ENCODE measurements at regions not wholly inside any gene's neighbourhood (a gene's known extent, or its start where the extent isn't known, plus 50 kb on each side); places are given as distances from the start of the nearest gene placed in this dataset.

DNA sequence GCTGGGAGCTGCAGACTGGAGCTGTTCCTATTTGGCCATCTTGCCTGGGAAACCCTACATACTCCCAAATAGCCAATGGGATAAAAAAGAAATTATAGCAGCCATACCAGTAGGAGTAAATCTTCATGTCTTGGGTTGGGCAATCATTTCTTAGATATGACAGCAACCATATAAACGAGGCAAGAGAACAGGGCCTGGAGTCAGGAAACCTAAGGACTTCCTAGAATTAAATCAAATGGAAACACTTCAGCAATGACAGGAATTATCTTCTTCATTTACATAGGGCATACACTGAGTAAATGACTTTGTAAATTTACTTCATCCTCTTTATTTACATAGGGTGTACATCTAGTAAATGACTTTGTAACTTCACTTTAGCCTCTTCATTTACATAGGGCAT, 286.6 kb upstream of the POGK start:
- TF ChIP-seq, protein P1, sequence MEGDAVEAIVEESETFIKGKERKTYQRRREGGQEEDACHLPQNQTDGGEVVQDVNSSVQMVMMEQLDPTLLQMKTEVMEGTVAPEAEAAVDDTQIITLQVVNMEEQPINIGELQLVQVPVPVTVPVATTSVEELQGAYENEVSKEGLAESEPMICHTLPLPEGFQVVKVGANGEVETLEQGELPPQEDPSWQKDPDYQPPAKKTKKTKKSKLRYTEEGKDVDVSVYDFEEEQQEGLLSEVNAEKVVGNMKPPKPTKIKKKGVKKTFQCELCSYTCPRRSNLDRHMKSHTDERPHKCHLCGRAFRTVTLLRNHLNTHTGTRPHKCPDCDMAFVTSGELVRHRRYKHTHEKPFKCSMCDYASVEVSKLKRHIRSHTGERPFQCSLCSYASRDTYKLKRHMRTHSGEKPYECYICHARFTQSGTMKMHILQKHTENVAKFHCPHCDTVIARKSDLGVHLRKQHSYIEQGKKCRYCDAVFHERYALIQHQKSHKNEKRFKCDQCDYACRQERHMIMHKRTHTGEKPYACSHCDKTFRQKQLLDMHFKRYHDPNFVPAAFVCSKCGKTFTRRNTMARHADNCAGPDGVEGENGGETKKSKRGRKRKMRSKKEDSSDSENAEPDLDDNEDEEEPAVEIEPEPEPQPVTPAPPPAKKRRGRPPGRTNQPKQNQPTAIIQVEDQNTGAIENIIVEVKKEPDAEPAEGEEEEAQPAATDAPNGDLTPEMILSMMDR (optimal IDR thresholded peaks at IDR 0.05 in 1 of 3, IDR thresholded peaks at IDR 0.05 in 1 of 3, conservative IDR thresholded peaks at IDR 0.05 in 1 of 3; ENCODE audit: extremely low read depth in 1 of 3, insufficient read depth in 2 of 3, low read length in 3 of 3) = no peak
- no peak for TF ChIP-seq EZH2 (IDR thresholded peaks at IDR 0.05; ENCODE audit: low read length)
